ENCODE measurements at regions not wholly inside any gene's neighbourhood (a gene's known extent, or its start where the extent isn't known, plus 50 kb on each side); places are given as distances from the start of the nearest gene placed in this dataset.

GRCh38 chr12:107598906-107599305 lies 86.7 kb upstream of the PWP1 start:
- no peak for TF ChIP-seq CTCF (IDR thresholded peaks at IDR 0.05; ENCODE audit: insufficient read depth, low read length, poor library complexity, severe bottlenecking)
- TF ChIP-seq EZH2phosphoT487 (conservative IDR thresholded peaks at IDR 0.05; ENCODE audit: low read length): no peak

Measured in SU-DHL-6 (cell line).